ENCODE measurements at regions not wholly inside any gene's neighbourhood (a gene's known extent, or its start where the extent isn't known, plus 50 kb on each side); places are given as distances from the start of the nearest gene placed in this dataset.

DNA sequence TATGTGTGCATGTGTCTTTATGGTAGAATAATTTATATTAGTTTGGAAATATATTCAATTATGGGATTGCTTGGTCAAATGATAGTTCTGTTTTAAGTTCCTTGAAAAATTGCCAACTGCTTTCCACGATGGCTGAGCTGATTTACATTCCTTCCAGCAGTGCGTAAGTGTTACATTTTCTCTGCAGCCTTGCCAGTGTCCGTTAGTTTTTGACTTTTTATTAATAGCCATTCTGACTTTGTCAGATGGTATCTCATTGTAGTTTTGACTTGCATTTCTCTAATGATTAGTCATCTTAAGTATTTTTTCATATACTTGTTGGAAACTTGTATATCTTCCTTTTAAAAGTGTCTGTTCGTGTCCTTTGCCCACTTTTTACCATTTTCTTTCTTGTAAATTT, 434.2 kb upstream of the POT1 start:
- TF ChIP-seq TARDBP (IDR thresholded peaks at IDR 0.05) (no peak), LEF1 (IDR thresholded peaks at IDR 0.05; ENCODE audit: borderline replicate concordance) (no peak), ELF4 (IDR thresholded peaks at IDR 0.05) (no peak), ARNT (IDR thresholded peaks at IDR 0.05) (no peak), FOXK2 (IDR thresholded peaks at IDR 0.05) (no peak), SP1 (IDR thresholded peaks at IDR 0.05) (no peak), BHLHE40 (IDR thresholded peaks at IDR 0.05; ENCODE audit: borderline replicate concordance) (no peak), FOXA1 (IDR thresholded peaks at IDR 0.05) (no peak), SUZ12 (IDR thresholded peaks at IDR 0.05) (no peak), CTBP1 (IDR thresholded peaks at IDR 0.05; ENCODE audit: borderline replicate concordance) (no peak)
- TF ChIP-seq, protein P1, sequence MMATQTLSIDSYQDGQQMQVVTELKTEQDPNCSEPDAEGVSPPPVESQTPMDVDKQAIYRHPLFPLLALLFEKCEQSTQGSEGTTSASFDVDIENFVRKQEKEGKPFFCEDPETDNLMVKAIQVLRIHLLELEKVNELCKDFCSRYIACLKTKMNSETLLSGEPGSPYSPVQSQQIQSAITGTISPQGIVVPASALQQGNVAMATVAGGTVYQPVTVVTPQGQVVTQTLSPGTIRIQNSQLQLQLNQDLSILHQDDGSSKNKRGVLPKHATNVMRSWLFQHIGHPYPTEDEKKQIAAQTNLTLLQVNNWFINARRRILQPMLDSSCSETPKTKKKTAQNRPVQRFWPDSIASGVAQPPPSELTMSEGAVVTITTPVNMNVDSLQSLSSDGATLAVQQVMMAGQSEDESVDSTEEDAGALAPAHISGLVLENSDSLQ (IDR thresholded peaks at IDR 0.05), result no peak

Measured in HEK293T (cell line).